Skeletal muscle tissue (tissue), 3 donors: ENCODE measurements at regions not wholly inside any gene's neighbourhood (a gene's known extent, or its start where the extent isn't known, plus 50 kb on each side); places are given as distances from the start of the nearest gene placed in this dataset.

Experiments used
- H3K27ac ChIP-seq: one replicate; pipeline ENCODE4 v1.7.0; 2013; ENCODE audit warnings: mild to moderate bottlenecking, low read depth, low read length, inconsistent platforms
- H3K27me3 ChIP-seq, 3 donors: one replicate each; pipeline ENCODE4 v1.7.0; 2013; ENCODE audit warnings: low read length in 3 of 3; ENCODE audit not compliant: control insufficient read depth in 3 of 3, insufficient read depth in 3 of 3
- H3K36me3 ChIP-seq, 3 donors: one replicate each; pipeline ENCODE4 v1.7.0; 2013; ENCODE audit warnings: low read length in 3 of 3; ENCODE audit not compliant: control insufficient read depth in 3 of 3, insufficient read depth in 3 of 3
- H3K4me1 ChIP-seq, 3 donors: one replicate each; pipeline ENCODE4 v1.7.0; 2013; ENCODE audit warnings: low read length in 3 of 3, mild to moderate bottlenecking in 3 of 3; ENCODE audit not compliant: control insufficient read depth in 3 of 3, insufficient read depth in 3 of 3
- H3K4me3 ChIP-seq, 3 donors: one replicate each; pipeline ENCODE4 v1.7.0; 2013; ENCODE audit warnings: low read length in 3 of 3
- H3K9ac ChIP-seq, 3 donors: one replicate each; pipeline ENCODE4 v1.7.0; 2013; ENCODE audit warnings: low read length in 3 of 3, mild to moderate bottlenecking in 3 of 3, moderate library complexity in 2 of 3, low read depth in 1 of 3
- H3K9me3 ChIP-seq, 3 donors: one replicate each; pipeline ENCODE4 v1.7.0; 2013; ENCODE audit warnings: low read length in 3 of 3; ENCODE audit not compliant: control insufficient read depth in 3 of 3
- donor health status: Osteomylitis.

- Histone ChIP-seq H3K9me3 (no peaks in the 10 kb centered on the region), H3K4me3 (no peak overlapping the region), H3K36me3 (no peaks in the 10 kb centered on the region), H3K27ac (no peak overlapping the region), H3K4me1 (no peaks in the 10 kb centered on the region), H3K9ac (no peak overlapping the region), H3K27me3 (peaks cover 0 to 2% (median 0%) of the 10 kb centered on the region in 3 donors)
These were observed 405.7 kb upstream of the PPP2R3A start for GRCh38 chr3:135559802-135560201.

- no peak overlapping the region for H3K27ac ChIP-seq
- H3K4me1 ChIP-seq: no peaks in the 10 kb centered on the region
- H3K9me3 ChIP-seq: no peaks in the 10 kb centered on the region
- H3K27me3 ChIP-seq: peaks cover 0 to 3% (median 0%) of the 10 kb centered on the region in 3 donors
- H3K9ac ChIP-seq: no peak overlapping the region
- no peak overlapping the region for H3K4me3 ChIP-seq
- no peaks in the 10 kb centered on the region for H3K36me3 ChIP-seq
These were observed 404.7 kb upstream of the PPP2R3A start for GRCh38 chr3:135560847-135561246.

GRCh38 chr3:135564696-135565095 lies 400.8 kb upstream of the PPP2R3A start:
- Histone ChIP-seq H3K27me3 (peaks cover 0 to 3% (median 0%) of the 10 kb centered on the region in 3 donors), H3K4me1 (no peaks in the 10 kb centered on the region), H3K4me3 (no peak overlapping the region), H3K9ac (no peak overlapping the region), H3K27ac (no peak overlapping the region), H3K9me3 (no peaks in the 10 kb centered on the region), H3K36me3 (no peaks in the 10 kb centered on the region)

GRCh38 chr3:135565546-135565945 lies 400.0 kb upstream of the PPP2R3A start:
- H3K27me3 ChIP-seq: peaks cover 0 to 3% (median 0%) of the 10 kb centered on the region in 3 donors
- no peaks in the 10 kb centered on the region for H3K36me3 ChIP-seq
- H3K9ac ChIP-seq: no peak overlapping the region
- H3K4me1 ChIP-seq: no peaks in the 10 kb centered on the region
- no peak overlapping the region for H3K4me3 ChIP-seq
- H3K9me3 ChIP-seq: no peaks in the 10 kb centered on the region
- H3K27ac ChIP-seq: no peak overlapping the region

- Histone ChIP-seq H3K4me3 (no peak overlapping the region), H3K9me3 (no peaks in the 10 kb centered on the region), H3K9ac (no peak overlapping the region), H3K27ac (no peak overlapping the region), H3K27me3 (peaks cover 0 to 3% (median 0%) of the 10 kb centered on the region in 3 donors), H3K36me3 (no peaks in the 10 kb centered on the region), H3K4me1 (no peaks in the 10 kb centered on the region)
These were observed 398.3 kb upstream of the PPP2R3A start for GRCh38 chr3:135567223-135567622.

- Histone ChIP-seq H3K9ac (no peak overlapping the region), H3K9me3 (no peaks in the 10 kb centered on the region), H3K4me3 (no peak overlapping the region), H3K27me3 (no peaks in the 10 kb centered on the region), H3K36me3 (no peaks in the 10 kb centered on the region), H3K27ac (no peak overlapping the region), H3K4me1 (no peaks in the 10 kb centered on the region)
These were observed 388.8 kb upstream of the PPP2R3A start for GRCh38 chr3:135576751-135577150.

- Histone ChIP-seq H3K4me3 (no peak overlapping the region), H3K4me1 (no peaks in the 10 kb centered on the region), H3K27ac (no peak overlapping the region), H3K9ac (no peak overlapping the region), H3K36me3 (no peaks in the 10 kb centered on the region), H3K9me3 (peaks cover 0 to 3% (median 0%) of the 10 kb centered on the region in 3 donors), H3K27me3 (no peaks in the 10 kb centered on the region)
These were observed 383.7 kb upstream of the PPP2R3A start for GRCh38 chr3:135581806-135582205.

GRCh38 chr3:135582800-135583199 lies 382.7 kb upstream of the PPP2R3A start:
- Histone ChIP-seq H3K4me3 (no peak overlapping the region), H3K4me1 (no peaks in the 10 kb centered on the region), H3K9me3 (peaks cover 0 to 3% (median 0%) of the 10 kb centered on the region in 3 donors), H3K36me3 (no peaks in the 10 kb centered on the region), H3K27ac (no peak overlapping the region), H3K27me3 (no peaks in the 10 kb centered on the region), H3K9ac (no peak overlapping the region)

GRCh38 chr3:135596563-135596962 lies 369.0 kb upstream of the PPP2R3A start:
- no peak overlapping the region for H3K9ac ChIP-seq
- no peaks in the 10 kb centered on the region for H3K36me3 ChIP-seq
- H3K27me3 ChIP-seq: no peaks in the 10 kb centered on the region
- no peak overlapping the region for H3K27ac ChIP-seq
- H3K9me3 ChIP-seq: no peaks in the 10 kb centered on the region
- no peak overlapping the region for H3K4me3 ChIP-seq
- no peaks in the 10 kb centered on the region for H3K4me1 ChIP-seq

- no peaks in the 10 kb centered on the region for H3K36me3 ChIP-seq
- H3K4me3 ChIP-seq: no peak overlapping the region
- H3K9me3 ChIP-seq: no peaks in the 10 kb centered on the region
- no peak overlapping the region for H3K27ac ChIP-seq
- H3K27me3 ChIP-seq: no peaks in the 10 kb centered on the region
- no peaks in the 10 kb centered on the region for H3K4me1 ChIP-seq
- no peak overlapping the region for H3K9ac ChIP-seq
These were observed 367.7 kb upstream of the PPP2R3A start for GRCh38 chr3:135597855-135598254.

GRCh38 chr3:135598597-135598996 lies 366.9 kb upstream of the PPP2R3A start:
- no peaks in the 10 kb centered on the region for H3K4me1 ChIP-seq
- no peaks in the 10 kb centered on the region for H3K36me3 ChIP-seq

More at GRCh38 chr3:135598597-135598996, 366.9 kb upstream of the PPP2R3A start:
- Histone ChIP-seq H3K4me3 (no peak overlapping the region), H3K9me3 (no peaks in the 10 kb centered on the region), H3K27ac (no peak overlapping the region), H3K27me3 (no peaks in the 10 kb centered on the region), H3K9ac (no peak overlapping the region)
